Midbrain (tissue), 1 donor: ENCODE measurements at regions not wholly inside any gene's neighbourhood (a gene's known extent, or its start where the extent isn't known, plus 50 kb on each side); places are given as distances from the start of the nearest gene placed in this dataset.

ENCODE experiments used
- DNase-seq: peaks from one replicate; lab custom pipeline; 2025; lab: John Stamatoyannopoulos, UW

GRCh38 chr11:27193434-27194225 is 153.0 kb downstream of the BBOX1 start:
- no peak for DNase-seq

GRCh38 chr11:27192184-27192583 is 151.6 kb downstream of the BBOX1 start:
- DNase-seq = no peak

- DNase-seq = no peak
Observed at GRCh38 chr11:27191639-27192038, 151.0 kb downstream of the BBOX1 start.

GRCh38 chr11:27188696-27189095 is 148.1 kb downstream of the BBOX1 start:
- no peak for DNase-seq

GRCh38 chr11:27187848-27188621 is 147.4 kb downstream of the BBOX1 start:
- DNase-seq = no peak

GRCh38 chr11:27187075-27187847 is 146.6 kb downstream of the BBOX1 start:
- no peak for DNase-seq

- DNase-seq = no peak
Observed at GRCh38 chr11:27186580-27186979, 146.0 kb downstream of the BBOX1 start.

GRCh38 chr11:27184458-27185312 is 144.1 kb downstream of the BBOX1 start:
- DNase-seq = no peak

GRCh38 chr11:27183672-27184457 is 143.2 kb downstream of the BBOX1 start:
- peak; percentile 70 for DNase-seq

- DNase-seq = no peak
Observed at GRCh38 chr11:27179334-27179733, 138.7 kb downstream of the BBOX1 start.

GRCh38 chr11:27178859-27179258 is 138.2 kb downstream of the BBOX1 start:
- DNase-seq = no peak
